DOHH2 (cell line): ENCODE measurements at regions not wholly inside any gene's neighbourhood (a gene's known extent, or its start where the extent isn't known, plus 50 kb on each side); places are given as distances from the start of the nearest gene placed in this dataset.

ENCODE experiments used
- H3F3A ChIP-seq: fragments of 200-600 bp; sonication (generic), shearing (Covaris generic); 2 replicates; pipeline ENCODE4 v1.6.0; 2016; ENCODE audit warnings: antibody characterized with exemption, mild to moderate bottlenecking; ENCODE audit not compliant: control insufficient read depth, insufficient read depth
- H3K27ac ChIP-seq: fragments of 200-600 bp; sonication (generic); 2 replicates; pipeline ENCODE4 v1.5.1; 2014; ENCODE audit warnings: low read depth, mild to moderate bottlenecking, low read length, moderate library complexity
- H3K27me3 ChIP-seq: fragments of 200-600 bp; sonication (generic); 2 replicates; pipeline ENCODE4 v1.6.1; 2014; ENCODE audit warnings: mild to moderate bottlenecking, low read length, mixed read lengths; ENCODE audit not compliant: control insufficient read depth
- H3K36me3 ChIP-seq: fragments of 200-600 bp; sonication (generic); 2 replicates; pipeline ENCODE4 v1.6.1; 2014; ENCODE audit warnings: mild to moderate bottlenecking, low read length, moderate library complexity, mixed read lengths; ENCODE audit not compliant: control insufficient read depth
- H3K4me1 ChIP-seq: fragments of 200-600 bp; sonication (generic); 2 replicates; pipeline ENCODE4 v1.6.1; 2014; ENCODE audit warnings: mild to moderate bottlenecking, low read length, mixed read lengths; ENCODE audit not compliant: control insufficient read depth
- H3K4me2 ChIP-seq: fragments of 200-600 bp; sonication (generic); 2 replicates; pipeline ENCODE4 v1.6.0; 2014; ENCODE audit warnings: mild to moderate bottlenecking, low read length, moderate library complexity
- H3K4me3 ChIP-seq: fragments of 200-600 bp; sonication (generic); 2 replicates; pipeline ENCODE4 v1.5.1; 2014; ENCODE audit warnings: mild to moderate bottlenecking, low read length, mixed read lengths
- H3K79me2 ChIP-seq: fragments of 200-600 bp; sonication (generic); 2 replicates; pipeline ENCODE4 v1.6.1; 2014; ENCODE audit warnings: mild to moderate bottlenecking, low read length, mixed read lengths; ENCODE audit not compliant: control insufficient read depth
- H3K9me2 ChIP-seq: fragments of 200-600 bp; sonication (generic); replicated peaks from 2 replicates; pipeline ENCODE4 v1.6.1; 2014; ENCODE audit warnings: mild to moderate bottlenecking, low read length, mixed read lengths; ENCODE audit not compliant: control insufficient read depth
- H3K9me3 ChIP-seq: fragments of 200-600 bp; sonication (generic); 2 replicates; pipeline ENCODE4 v1.6.1; 2014; ENCODE audit warnings: antibody characterized with exemption, low read length, mixed read lengths; ENCODE audit not compliant: control insufficient read depth, insufficient read depth
- H4K20me1 ChIP-seq: fragments of 200-600 bp; sonication (generic); 2 replicates; pipeline ENCODE4 v1.6.0; 2014; ENCODE audit warnings: low read depth, mild to moderate bottlenecking, antibody characterized with exemption, low read length, moderate library complexity; ENCODE audit not compliant: control insufficient read depth, insufficient read depth
- CTCF ChIP-seq: fragments of 200-600 bp; sonication (generic); IDR thresholded peaks from one replicate; pipeline ENCODE4 v1.5.1; 2014; ENCODE audit warnings: antibody characterized with exemption, mild to moderate bottlenecking, low read depth, low read length; ENCODE audit not compliant: poor library complexity, severe bottlenecking
- EZH2phosphoT487 ChIP-seq: fragments of 200-600 bp; sonication (generic); IDR thresholded peaks from 2 replicates; pipeline ENCODE4 v1.6.1; 2017; ENCODE audit warnings: borderline replicate concordance, mild to moderate bottlenecking, antibody characterized with exemption, low read length, moderate library complexity, mixed read lengths

- Histone ChIP-seq H3K27ac (no peak overlapping the region), H3K27me3 (no peaks in the 10 kb centered on the region), H3K4me3 (no peak overlapping the region), H3K79me2 (no peaks in the 10 kb centered on the region), H3K36me3 (no peaks in the 10 kb centered on the region), H3F3A (no peaks in the 10 kb centered on the region), H3K4me2 (no peak overlapping the region), H3K9me3 (no peaks in the 10 kb centered on the region), H3K4me1 (peaks cover 10% of the 10 kb centered on the region), H3K9me2 (no peaks in the 10 kb centered on the region), H4K20me1 (no peaks in the 10 kb centered on the region)
- TF ChIP-seq EZH2phosphoT487 (no peak), CTCF (no peak)
Observed at GRCh38 chr14:71588028-71588427, 344.2 kb upstream of the RGS6 start.

- Histone ChIP-seq H3F3A (no peaks in the 10 kb centered on the region), H3K27ac (no peak overlapping the region), H3K4me3 (no peak overlapping the region), H3K9me2 (no peaks in the 10 kb centered on the region), H3K9me3 (no peaks in the 10 kb centered on the region), H3K27me3 (no peaks in the 10 kb centered on the region), H3K79me2 (no peaks in the 10 kb centered on the region), H3K4me1 (peaks cover 10% of the 10 kb centered on the region), H4K20me1 (no peaks in the 10 kb centered on the region), H3K4me2 (no peak overlapping the region), H3K36me3 (no peaks in the 10 kb centered on the region)
- no peak for TF ChIP-seq EZH2phosphoT487
- TF ChIP-seq CTCF: no peak
Observed at GRCh38 chr14:71588576-71589215, 343.5 kb upstream of the RGS6 start.

GRCh38 chr14:71589609-71590008, 342.6 kb upstream of the RGS6 start:
- TF ChIP-seq CTCF (no peak), EZH2phosphoT487 (no peak)
- no peaks in the 10 kb centered on the region for H3K27me3 ChIP-seq
- no peaks in the 10 kb centered on the region for H3F3A ChIP-seq
- H3K9me2 ChIP-seq: no peaks in the 10 kb centered on the region
- H3K79me2 ChIP-seq: no peaks in the 10 kb centered on the region
- no peaks in the 10 kb centered on the region for H4K20me1 ChIP-seq
- H3K9me3 ChIP-seq: no peaks in the 10 kb centered on the region
- H3K4me1 ChIP-seq: peaks cover 10% of the 10 kb centered on the region
- H3K27ac ChIP-seq: no peak overlapping the region
- H3K4me2 ChIP-seq: no peak overlapping the region
- no peaks in the 10 kb centered on the region for H3K36me3 ChIP-seq
- no peak overlapping the region for H3K4me3 ChIP-seq

GRCh38 chr14:71590131-71590530, 342.1 kb upstream of the RGS6 start:
- Histone ChIP-seq H3K79me2 (no peaks in the 10 kb centered on the region), H3K9me2 (no peaks in the 10 kb centered on the region), H3K9me3 (no peaks in the 10 kb centered on the region), H3K4me2 (no peak overlapping the region), H3K27me3 (no peaks in the 10 kb centered on the region), H4K20me1 (no peaks in the 10 kb centered on the region), H3K36me3 (no peaks in the 10 kb centered on the region), H3K27ac (no peak overlapping the region), H3K4me3 (no peak overlapping the region), H3K4me1 (peaks cover 10% of the 10 kb centered on the region), H3F3A (no peaks in the 10 kb centered on the region)
- no peak for TF ChIP-seq CTCF
- no peak for TF ChIP-seq EZH2phosphoT487
